ENCODE measurements at regions not wholly inside any gene's neighbourhood (a gene's known extent, or its start where the extent isn't known, plus 50 kb on each side); places are given as distances from the start of the nearest gene placed in this dataset.

DNA sequence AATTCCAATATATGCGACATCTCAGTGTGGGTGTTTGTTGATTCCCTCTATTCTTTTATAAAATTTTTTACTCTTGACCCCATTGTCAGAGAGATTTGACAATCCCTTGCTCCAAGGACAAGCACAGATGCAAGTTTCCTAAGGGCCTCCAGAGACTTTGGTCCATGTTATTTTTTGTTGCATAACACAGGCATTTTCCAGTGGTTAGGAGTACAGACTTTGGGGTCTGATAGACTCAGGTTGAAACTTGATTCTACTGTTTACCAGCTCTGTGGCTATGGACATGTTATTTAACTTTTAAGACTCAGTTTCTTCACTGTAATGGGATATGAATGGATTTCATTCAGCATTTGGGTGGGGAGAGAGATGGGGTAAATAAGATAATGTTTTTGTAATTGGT is 361.3 kb downstream of the ENC1 start:
- in situ Hi-C loops (cut with MboI) = no loop called here
- intact Hi-C loops (cut with micrococcal nuclease; ENCODE audit: unreplicated experiment) = no loop called here
- SMC1A ChIA-PET (ENCODE audit: uncharacterized antibody, unreplicated experiment) = no interaction called here
- Histone ChIP-seq H3K9ac (ENCODE audit: control insufficient read depth, insufficient read depth, low read length) (no peak overlapping the region), H4K20me1 (ENCODE audit: control insufficient read depth, insufficient read depth) (no peaks in the 10 kb centered on the region), H3K9me3 (replicated peaks; ENCODE audit: control insufficient read depth, insufficient read depth, low read length) (no peaks in the 10 kb centered on the region), H3K27ac (ENCODE audit: control insufficient read depth, insufficient read depth) (no peak overlapping the region), H3K4me3 (no peak overlapping the region), H3K4me1 (ENCODE audit: control insufficient read depth, insufficient read depth, low read length) (no peaks in the 10 kb centered on the region), H2AFZ (ENCODE audit: control insufficient read depth, low read depth, low read length) (no peak overlapping the region), H3K36me3 (ENCODE audit: control insufficient read depth in 2 of 2, insufficient read depth in 2 of 2, low read length in 1 of 2) (no peaks in the 10 kb centered on the region), H3K27me3 (replicated peaks in 1 of 2; ENCODE audit: control insufficient read depth in 2 of 2, insufficient read depth in 2 of 2, low read length in 1 of 2) (no peaks in the 10 kb centered on the region), H3K79me2 (ENCODE audit: control insufficient read depth, insufficient read depth, low read length) (no peaks in the 10 kb centered on the region), H3K4me2 (ENCODE audit: control insufficient read depth, insufficient read depth) (no peak overlapping the region)
- no peak for DNase-seq (ENCODE audit: low read depth, low spot score)
- POLR2A ChIA-PET = no interaction called here
- RAD21 ChIA-PET (ENCODE audit: unreplicated experiment) = no interaction called here
- no TSS peak for BruUV-seq (replicated peaks)
- TF ChIP-seq RELA (IDR thresholded peaks at IDR 0.05; ENCODE audit: borderline replicate concordance, partially characterized antibody) (no peak), SP1 (IDR thresholded peaks at IDR 0.05; ENCODE audit: low read depth, low read length) (no peak), GATAD2B (conservative IDR thresholded peaks at IDR 0.05; ENCODE audit: low read depth) (no peak), JUNB (IDR thresholded peaks at IDR 0.05) (no peak), NFYB (IDR thresholded peaks at IDR 0.05; ENCODE audit: insufficient read depth, low read depth, low read length) (no peak), HDAC2 (IDR thresholded peaks at IDR 0.05) (no peak), PAX5 (IDR thresholded peaks at IDR 0.05; ENCODE audit: borderline replicate concordance, low read depth, low read length) (no peak)
- TF ChIP-seq, protein P1, sequence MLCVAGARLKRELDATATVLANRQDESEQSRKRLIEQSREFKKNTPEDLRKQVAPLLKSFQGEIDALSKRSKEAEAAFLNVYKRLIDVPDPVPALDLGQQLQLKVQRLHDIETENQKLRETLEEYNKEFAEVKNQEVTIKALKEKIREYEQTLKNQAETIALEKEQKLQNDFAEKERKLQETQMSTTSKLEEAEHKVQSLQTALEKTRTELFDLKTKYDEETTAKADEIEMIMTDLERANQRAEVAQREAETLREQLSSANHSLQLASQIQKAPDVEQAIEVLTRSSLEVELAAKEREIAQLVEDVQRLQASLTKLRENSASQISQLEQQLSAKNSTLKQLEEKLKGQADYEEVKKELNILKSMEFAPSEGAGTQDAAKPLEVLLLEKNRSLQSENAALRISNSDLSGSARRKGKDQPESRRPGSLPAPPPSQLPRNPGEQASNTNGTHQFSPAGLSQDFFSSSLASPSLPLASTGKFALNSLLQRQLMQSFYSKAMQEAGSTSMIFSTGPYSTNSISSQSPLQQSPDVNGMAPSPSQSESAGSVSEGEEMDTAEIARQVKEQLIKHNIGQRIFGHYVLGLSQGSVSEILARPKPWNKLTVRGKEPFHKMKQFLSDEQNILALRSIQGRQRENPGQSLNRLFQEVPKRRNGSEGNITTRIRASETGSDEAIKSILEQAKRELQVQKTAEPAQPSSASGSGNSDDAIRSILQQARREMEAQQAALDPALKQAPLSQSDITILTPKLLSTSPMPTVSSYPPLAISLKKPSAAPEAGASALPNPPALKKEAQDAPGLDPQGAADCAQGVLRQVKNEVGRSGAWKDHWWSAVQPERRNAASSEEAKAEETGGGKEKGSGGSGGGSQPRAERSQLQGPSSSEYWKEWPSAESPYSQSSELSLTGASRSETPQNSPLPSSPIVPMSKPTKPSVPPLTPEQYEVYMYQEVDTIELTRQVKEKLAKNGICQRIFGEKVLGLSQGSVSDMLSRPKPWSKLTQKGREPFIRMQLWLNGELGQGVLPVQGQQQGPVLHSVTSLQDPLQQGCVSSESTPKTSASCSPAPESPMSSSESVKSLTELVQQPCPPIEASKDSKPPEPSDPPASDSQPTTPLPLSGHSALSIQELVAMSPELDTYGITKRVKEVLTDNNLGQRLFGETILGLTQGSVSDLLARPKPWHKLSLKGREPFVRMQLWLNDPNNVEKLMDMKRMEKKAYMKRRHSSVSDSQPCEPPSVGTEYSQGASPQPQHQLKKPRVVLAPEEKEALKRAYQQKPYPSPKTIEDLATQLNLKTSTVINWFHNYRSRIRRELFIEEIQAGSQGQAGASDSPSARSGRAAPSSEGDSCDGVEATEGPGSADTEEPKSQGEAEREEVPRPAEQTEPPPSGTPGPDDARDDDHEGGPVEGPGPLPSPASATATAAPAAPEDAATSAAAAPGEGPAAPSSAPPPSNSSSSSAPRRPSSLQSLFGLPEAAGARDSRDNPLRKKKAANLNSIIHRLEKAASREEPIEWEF (IDR thresholded peaks at IDR 0.05; ENCODE audit: insufficient replicate concordance, low read depth, low read length) = no peak
- TF ChIP-seq, protein P2, sequence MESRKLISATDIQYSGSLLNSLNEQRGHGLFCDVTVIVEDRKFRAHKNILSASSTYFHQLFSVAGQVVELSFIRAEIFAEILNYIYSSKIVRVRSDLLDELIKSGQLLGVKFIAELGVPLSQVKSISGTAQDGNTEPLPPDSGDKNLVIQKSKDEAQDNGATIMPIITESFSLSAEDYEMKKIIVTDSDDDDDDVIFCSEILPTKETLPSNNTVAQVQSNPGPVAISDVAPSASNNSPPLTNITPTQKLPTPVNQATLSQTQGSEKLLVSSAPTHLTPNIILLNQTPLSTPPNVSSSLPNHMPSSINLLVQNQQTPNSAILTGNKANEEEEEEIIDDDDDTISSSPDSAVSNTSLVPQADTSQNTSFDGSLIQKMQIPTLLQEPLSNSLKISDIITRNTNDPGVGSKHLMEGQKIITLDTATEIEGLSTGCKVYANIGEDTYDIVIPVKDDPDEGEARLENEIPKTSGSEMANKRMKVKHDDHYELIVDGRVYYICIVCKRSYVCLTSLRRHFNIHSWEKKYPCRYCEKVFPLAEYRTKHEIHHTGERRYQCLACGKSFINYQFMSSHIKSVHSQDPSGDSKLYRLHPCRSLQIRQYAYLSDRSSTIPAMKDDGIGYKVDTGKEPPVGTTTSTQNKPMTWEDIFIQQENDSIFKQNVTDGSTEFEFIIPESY (IDR thresholded peaks at IDR 0.05) = no peak
- ATAC-seq = no peak
- 58% methylated on average over 1 of the region's 1 CpG for WGBS (ENCODE audit: insufficient coverage, insufficient replicate concordance, low lambda C conversion rate, missing lambda C conversion rate)
- CTCF ChIA-PET = no interaction called here
- no peak for FAIRE-seq
